Uterus (tissue), 2 donors: ENCODE measurements at regions not wholly inside any gene's neighbourhood (a gene's known extent, or its start where the extent isn't known, plus 50 kb on each side); places are given as distances from the start of the nearest gene placed in this dataset.

ENCODE experiments used
- CTCF ChIP-seq, 4 experiments: fragments of 200-600 bp in 2 of 4; fragments of 450-650 bp in 2 of 4; sonication (generic) in 2 of 4; IDR thresholded peaks; one replicate each; pipeline ENCODE4 v1.5.1; 2016 to 2019; ENCODE audit warnings: antibody characterized with exemption in 4 of 4, mild to moderate bottlenecking in 2 of 4, moderate library complexity in 1 of 4
- POLR2A ChIP-seq, 2 donors: fragments of 450-650 bp; IDR thresholded peaks; one replicate each; pipeline ENCODE4 v1.6.1; 2016; ENCODE audit warnings: antibody characterized with exemption in 2 of 2, mild to moderate bottlenecking in 1 of 2, moderate library complexity in 1 of 2

DNA sequence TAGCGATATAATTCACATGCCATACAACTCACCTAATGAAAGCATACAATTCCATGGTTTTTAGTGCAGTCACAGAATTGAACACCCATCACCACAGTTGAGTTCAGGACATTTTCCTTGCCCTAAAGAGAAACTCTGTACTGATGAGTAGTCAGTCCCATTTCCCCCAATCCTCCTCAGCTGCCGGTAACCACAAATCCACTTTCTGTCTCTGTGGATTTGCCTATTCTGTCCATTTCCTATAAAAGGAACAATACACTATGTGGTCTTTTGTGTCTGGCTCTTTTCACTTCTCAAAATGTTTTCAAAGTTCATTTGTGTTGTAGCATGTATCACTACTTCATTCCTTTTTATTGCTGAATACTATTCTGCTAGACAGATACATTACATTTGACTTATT lies 67.9 kb upstream of the TGM3 start:
- no peak for TF ChIP-seq POLR2A (IDR thresholded peaks at IDR 0.05)
- no peak for TF ChIP-seq CTCF (IDR thresholded peaks at IDR 0.05)
